ENCODE measurements at regions not wholly inside any gene's neighbourhood (a gene's known extent, or its start where the extent isn't known, plus 50 kb on each side); places are given as distances from the start of the nearest gene placed in this dataset.

DNA sequence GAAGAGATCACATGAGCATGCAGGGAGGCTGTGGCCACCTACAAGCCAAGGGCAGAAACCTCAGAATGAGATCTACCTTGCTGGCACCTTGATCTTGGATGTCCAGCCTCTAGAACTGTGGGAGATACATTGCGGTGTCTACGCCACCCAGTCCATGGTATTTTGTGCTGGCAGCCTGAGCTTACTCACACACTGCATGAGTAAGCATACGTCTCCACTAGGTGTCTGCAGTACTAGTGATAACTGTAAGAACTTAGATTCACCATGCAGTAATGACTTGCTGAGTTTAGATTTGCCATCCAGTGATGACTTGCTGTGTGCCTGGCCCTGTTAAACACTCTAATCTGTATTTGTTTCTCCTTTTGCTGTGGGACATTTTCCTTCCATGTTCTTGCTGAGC, 417.7 kb downstream of the GADD45G start:
- TF ChIP-seq, protein P1, sequence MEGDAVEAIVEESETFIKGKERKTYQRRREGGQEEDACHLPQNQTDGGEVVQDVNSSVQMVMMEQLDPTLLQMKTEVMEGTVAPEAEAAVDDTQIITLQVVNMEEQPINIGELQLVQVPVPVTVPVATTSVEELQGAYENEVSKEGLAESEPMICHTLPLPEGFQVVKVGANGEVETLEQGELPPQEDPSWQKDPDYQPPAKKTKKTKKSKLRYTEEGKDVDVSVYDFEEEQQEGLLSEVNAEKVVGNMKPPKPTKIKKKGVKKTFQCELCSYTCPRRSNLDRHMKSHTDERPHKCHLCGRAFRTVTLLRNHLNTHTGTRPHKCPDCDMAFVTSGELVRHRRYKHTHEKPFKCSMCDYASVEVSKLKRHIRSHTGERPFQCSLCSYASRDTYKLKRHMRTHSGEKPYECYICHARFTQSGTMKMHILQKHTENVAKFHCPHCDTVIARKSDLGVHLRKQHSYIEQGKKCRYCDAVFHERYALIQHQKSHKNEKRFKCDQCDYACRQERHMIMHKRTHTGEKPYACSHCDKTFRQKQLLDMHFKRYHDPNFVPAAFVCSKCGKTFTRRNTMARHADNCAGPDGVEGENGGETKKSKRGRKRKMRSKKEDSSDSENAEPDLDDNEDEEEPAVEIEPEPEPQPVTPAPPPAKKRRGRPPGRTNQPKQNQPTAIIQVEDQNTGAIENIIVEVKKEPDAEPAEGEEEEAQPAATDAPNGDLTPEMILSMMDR (IDR thresholded peaks at IDR 0.05; ENCODE audit: low read depth, low read length), result no peak
- DNase-seq (ENCODE audit: low read depth in 2 of 2), result no peak
- H3K4me3 ChIP-seq (replicated peaks in 1 of 2; ENCODE audit: low read depth in 2 of 2, low read length in 2 of 2), result no peak overlapping the region

DNA sequence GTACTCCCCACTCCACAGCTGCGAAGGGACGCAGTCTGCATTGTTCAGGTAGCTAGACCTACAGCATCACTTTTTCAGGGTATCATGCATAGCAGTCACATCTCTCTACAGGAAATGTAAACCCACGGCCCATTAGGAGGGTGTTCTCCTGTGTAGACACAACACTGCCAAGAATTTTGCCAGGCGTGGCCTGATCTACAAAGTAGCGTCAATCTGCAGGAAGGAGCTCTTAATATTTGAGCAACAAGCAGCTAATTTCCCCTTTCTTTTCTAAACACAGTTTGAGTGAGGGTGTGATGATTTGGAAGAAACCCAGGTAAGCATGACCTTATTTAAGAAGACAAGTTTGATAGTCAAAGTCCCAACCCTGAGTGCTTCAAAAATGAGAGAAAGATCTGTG, 419.0 kb downstream of the GADD45G start:
- TF ChIP-seq, protein P1 (IDR thresholded peaks at IDR 0.05; ENCODE audit: low read depth, low read length), result no peak
- H3K4me3 ChIP-seq (replicated peaks in 1 of 2; ENCODE audit: low read depth in 2 of 2, low read length in 2 of 2), result no peak overlapping the region
- DNase-seq (ENCODE audit: low read depth in 2 of 2), result no peak

DNA sequence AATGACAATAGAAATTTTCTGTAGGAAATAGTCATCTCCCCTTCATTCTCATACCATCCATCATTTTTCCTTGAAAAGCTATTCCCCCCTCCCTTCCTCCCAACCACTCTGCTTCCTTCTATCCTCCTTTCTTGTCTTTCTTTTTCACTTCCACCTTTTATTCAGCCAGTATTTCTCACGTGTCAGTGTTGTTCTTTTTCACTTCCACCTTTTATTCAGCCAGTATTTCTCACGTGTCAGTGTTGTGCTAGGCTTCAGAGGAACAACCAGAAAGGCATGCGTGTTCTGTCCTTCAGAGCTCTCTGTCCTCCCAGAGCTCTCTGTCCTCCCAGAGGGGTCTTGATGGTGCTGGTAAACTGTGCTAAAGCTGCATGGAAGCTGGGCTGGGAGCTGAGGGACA, 419.6 kb downstream of the GADD45G start:
- TF ChIP-seq, protein P1 (IDR thresholded peaks at IDR 0.05; ENCODE audit: low read depth, low read length), result no peak
- H3K4me3 ChIP-seq (replicated peaks in 1 of 2; ENCODE audit: low read depth in 2 of 2, low read length in 2 of 2), result no peak overlapping the region

DNA sequence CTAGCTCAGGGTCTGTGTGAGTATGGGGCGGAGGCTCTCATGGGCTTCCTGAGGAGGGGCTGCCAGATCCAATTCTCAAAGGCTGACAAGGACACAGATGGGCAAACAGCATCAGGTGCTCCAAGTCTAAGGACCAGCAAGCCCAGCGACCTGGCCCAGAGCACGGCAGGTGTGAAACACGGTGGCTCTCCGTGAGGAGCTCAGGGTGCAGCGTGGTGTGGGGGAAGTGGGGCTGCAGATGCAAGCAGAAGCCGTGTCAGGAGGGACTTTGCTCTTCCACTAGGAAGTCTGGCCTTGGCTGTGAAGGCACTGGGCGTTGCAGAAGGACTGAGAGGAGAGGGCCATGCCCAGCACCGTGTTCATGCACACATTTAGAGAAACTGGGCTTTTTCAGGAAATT, 420.0 kb downstream of the GADD45G start:
- TF ChIP-seq, protein P1 (IDR thresholded peaks at IDR 0.05; ENCODE audit: low read depth, low read length), result no peak
- no peak for DNase-seq (ENCODE audit: low read depth in 2 of 2)
- H3K4me3 ChIP-seq (replicated peaks in 1 of 2; ENCODE audit: low read depth in 2 of 2, low read length in 2 of 2), result no peak overlapping the region

More for the DNA sequence above, 419.6 kb downstream of the GADD45G start:
- no peak for DNase-seq (ENCODE audit: low read depth in 2 of 2)

DNA sequence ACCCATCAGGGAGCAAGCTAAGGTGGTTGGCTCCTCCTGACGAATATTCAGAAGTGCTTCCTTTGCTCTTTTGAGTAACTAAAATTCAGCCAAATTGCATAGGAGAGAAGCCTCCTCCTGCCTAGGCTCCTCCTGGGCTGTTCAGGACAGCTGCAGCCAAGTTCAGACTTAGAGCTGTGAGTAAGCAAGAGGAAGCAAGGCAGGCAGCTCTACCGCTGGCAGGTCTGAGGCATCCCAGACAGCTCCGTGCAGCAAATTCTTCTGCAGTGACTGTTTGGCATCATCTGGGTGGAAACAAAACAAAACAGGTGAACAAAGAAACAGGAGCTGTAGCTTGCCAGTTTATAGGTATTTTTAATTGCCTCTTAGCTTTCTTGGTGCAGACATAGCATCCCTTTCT, 421.0 kb downstream of the GADD45G start:
- H3K4me3 ChIP-seq (replicated peaks in 1 of 2; ENCODE audit: low read depth in 2 of 2, low read length in 2 of 2), result no peak overlapping the region

DNA sequence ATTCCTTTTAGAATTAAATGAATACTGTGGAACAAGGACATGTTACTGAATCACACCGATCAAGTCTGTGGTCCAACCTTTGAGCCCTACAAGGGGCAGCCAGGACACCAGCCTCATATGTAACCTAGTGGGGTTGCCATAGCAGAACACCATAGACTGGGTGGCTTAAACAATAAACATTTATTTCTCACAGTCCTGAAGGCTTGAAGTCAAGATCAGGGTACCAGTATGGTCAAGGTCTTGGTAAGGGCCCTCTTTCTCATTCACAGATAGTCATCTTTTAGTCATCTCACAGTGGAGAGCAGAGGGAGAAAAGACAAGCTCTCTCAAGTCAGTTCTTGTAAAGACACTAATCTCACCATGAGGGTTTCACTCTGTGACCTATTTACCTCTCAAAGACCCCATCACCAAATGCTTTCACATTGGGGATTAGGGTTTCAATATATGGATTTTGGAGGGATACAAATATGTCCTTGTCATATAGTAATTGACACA, 422.5 kb downstream of the GADD45G start:
- no peak for DNase-seq (ENCODE audit: low read depth in 2 of 2)
- H3K4me3 ChIP-seq (replicated peaks in 1 of 2; ENCODE audit: low read depth in 2 of 2, low read length in 2 of 2), result no peak overlapping the region
- TF ChIP-seq, protein P1 (IDR thresholded peaks at IDR 0.05; ENCODE audit: low read depth, low read length), result no peak

More for the DNA sequence above, 421.0 kb downstream of the GADD45G start:
- TF ChIP-seq, protein P1 (IDR thresholded peaks at IDR 0.05; ENCODE audit: low read depth, low read length), result no peak
- DNase-seq (ENCODE audit: low read depth in 2 of 2), result no peak

- H3K4me3 ChIP-seq (replicated peaks in 1 of 2; ENCODE audit: low read depth in 2 of 2, low read length in 2 of 2), result no peak overlapping the region
- TF ChIP-seq, protein P1 (IDR thresholded peaks at IDR 0.05; ENCODE audit: low read depth, low read length), result no peak
- no peak for DNase-seq (ENCODE audit: low read depth in 2 of 2)
Measured at GRCh38 chr9:90029386-90029785, 424.6 kb downstream of the GADD45G start.
